PC-3 (cell line): ENCODE measurements at regions not wholly inside any gene's neighbourhood (a gene's known extent, or its start where the extent isn't known, plus 50 kb on each side); places are given as distances from the start of the nearest gene placed in this dataset.

Experiments
- EZH2 ChIP-seq: fragments of 300-600 bp; sonication (generic); IDR thresholded peaks from one replicate; pipeline ENCODE4 v1.6.1; 2017; ENCODE audit warnings: antibody characterized with exemption, mild to moderate bottlenecking, low read length; ENCODE audit not compliant: unreplicated experiment
- EZH2phosphoT487 ChIP-seq: fragments of 300-600 bp; sonication (generic); IDR thresholded peaks from 2 replicates; pipeline ENCODE4 v1.6.1; 2018; ENCODE audit warnings: mild to moderate bottlenecking, antibody characterized with exemption, low read length, borderline replicate concordance
- TF ChIP-seq, protein P1 (sequence below): fragments of 300-600 bp; sonication (generic); conservative IDR thresholded peaks from 2 replicates; pipeline ENCODE4 v1.5.1; 2017; ENCODE audit warnings: antibody characterized with exemption, low read depth, mild to moderate bottlenecking, low read length

GRCh38 chr13:40228990-40229389 is 437.5 kb downstream of the FOXO1 start:
- TF ChIP-seq, protein P1, sequence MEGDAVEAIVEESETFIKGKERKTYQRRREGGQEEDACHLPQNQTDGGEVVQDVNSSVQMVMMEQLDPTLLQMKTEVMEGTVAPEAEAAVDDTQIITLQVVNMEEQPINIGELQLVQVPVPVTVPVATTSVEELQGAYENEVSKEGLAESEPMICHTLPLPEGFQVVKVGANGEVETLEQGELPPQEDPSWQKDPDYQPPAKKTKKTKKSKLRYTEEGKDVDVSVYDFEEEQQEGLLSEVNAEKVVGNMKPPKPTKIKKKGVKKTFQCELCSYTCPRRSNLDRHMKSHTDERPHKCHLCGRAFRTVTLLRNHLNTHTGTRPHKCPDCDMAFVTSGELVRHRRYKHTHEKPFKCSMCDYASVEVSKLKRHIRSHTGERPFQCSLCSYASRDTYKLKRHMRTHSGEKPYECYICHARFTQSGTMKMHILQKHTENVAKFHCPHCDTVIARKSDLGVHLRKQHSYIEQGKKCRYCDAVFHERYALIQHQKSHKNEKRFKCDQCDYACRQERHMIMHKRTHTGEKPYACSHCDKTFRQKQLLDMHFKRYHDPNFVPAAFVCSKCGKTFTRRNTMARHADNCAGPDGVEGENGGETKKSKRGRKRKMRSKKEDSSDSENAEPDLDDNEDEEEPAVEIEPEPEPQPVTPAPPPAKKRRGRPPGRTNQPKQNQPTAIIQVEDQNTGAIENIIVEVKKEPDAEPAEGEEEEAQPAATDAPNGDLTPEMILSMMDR = no peak
- TF ChIP-seq EZH2 (no peak), EZH2phosphoT487 (no peak)
